IMR-90 (cell line): ENCODE measurements at regions not wholly inside any gene's neighbourhood (a gene's known extent, or its start where the extent isn't known, plus 50 kb on each side); places are given as distances from the start of the nearest gene placed in this dataset.

Experiments used
- ATAC-seq: fragments of 200-7000 bp; cut with Tn5 transposase; 2 replicates; pipeline ENCODE4 v1.9.1; 2020; ENCODE audit warnings: low read depth, mild to moderate bottlenecking, moderate library complexity
- BruUV-seq: library from RNA; stranded (reverse); fragments of 400-500 nt; replicated peaks from 2 replicates; lab custom pipeline; 2021; lab: Mats Ljungman, UMichigan
- CTCF ChIA-PET: fragments of 300-600 bp; formaldehyde crosslinking; extraction: SDS; loops from one replicate; lab custom pipeline; 2021; ENCODE audit warnings: antibody characterized with exemption; lab: Yijun Ruan, JAX
- POLR2A ChIA-PET: fragments of 300-600 bp; sonication (Branson Sonifier 250); formaldehyde crosslinking; loops from one replicate; lab custom pipeline; 2022; ENCODE audit warnings: antibody characterized with exemption; ENCODE audit not compliant: unreplicated experiment; lab: Charles Lee
- DNase-seq: peaks from one replicate; pipeline ENCODE4 v3.0.0; 2013
- H2AFZ ChIP-seq: replicated peaks from 2 replicates; pipeline ENCODE3; 2013; ENCODE audit warnings: low read length, mild to moderate bottlenecking; ENCODE audit not compliant: poor library complexity
- H2AK5ac ChIP-seq: 2 replicates; pipeline ENCODE4 v1.6.1; 2013; ENCODE audit warnings: low read depth, low read length, inconsistent platforms
- H2AK9ac ChIP-seq: replicated peaks from 2 replicates; pipeline ENCODE3; 2013; ENCODE audit warnings: mild to moderate bottlenecking, low read depth, low read length, moderate library complexity; ENCODE audit not compliant: poor library complexity
- H2BK120ac ChIP-seq: 2 replicates; pipeline ENCODE4 v1.6.1; 2013; ENCODE audit warnings: low read depth, low read length, inconsistent platforms
- H2BK15ac ChIP-seq: 3 replicates; pipeline ENCODE4 v1.6.1; 2013; ENCODE audit warnings: low read depth, low read length, inconsistent platforms
- H2BK20ac ChIP-seq: 2 replicates; pipeline ENCODE4 v1.6.1; 2013; ENCODE audit warnings: low read depth, mild to moderate bottlenecking, inconsistent platforms, low read length, moderate library complexity
- H2BK5ac ChIP-seq: 2 replicates; pipeline ENCODE4 v1.6.1; 2013; ENCODE audit warnings: mild to moderate bottlenecking, low read depth, low read length, inconsistent platforms; ENCODE audit not compliant: poor library complexity, severe bottlenecking
- H3K14ac ChIP-seq: replicated peaks from 2 replicates; pipeline ENCODE4 v1.6.1; 2013; ENCODE audit warnings: low read depth, low read length, inconsistent platforms
- H3K18ac ChIP-seq: 2 replicates; pipeline ENCODE4 v1.6.1; 2013; ENCODE audit warnings: low read depth, low read length, control low read depth
- H3K23ac ChIP-seq: 2 replicates; pipeline ENCODE4 v1.6.1; 2013; ENCODE audit warnings: low read depth, low read length, inconsistent platforms
- H3K27ac ChIP-seq: 2 replicates; pipeline ENCODE4 v1.5.1; 2013; ENCODE audit warnings: mild to moderate bottlenecking, control low read depth, low read length; ENCODE audit not compliant: insufficient read depth
- H3K27me3 ChIP-seq: 2 replicates; pipeline ENCODE4 v1.6.1; 2013; ENCODE audit warnings: low read length; ENCODE audit not compliant: control insufficient read depth, insufficient read depth
- H3K36me3 ChIP-seq: 2 replicates; pipeline ENCODE4 v1.6.1; 2013; ENCODE audit warnings: low read length, mixed read lengths; ENCODE audit not compliant: control insufficient read depth, insufficient read depth
- H3K4ac ChIP-seq: 2 replicates; pipeline ENCODE4 v1.6.1; 2013; ENCODE audit warnings: low read depth, low read length, inconsistent platforms
- H3K4me1 ChIP-seq: 2 replicates; pipeline ENCODE4 v1.6.1; 2013; ENCODE audit warnings: low read length, mixed read lengths; ENCODE audit not compliant: control insufficient read depth, insufficient read depth
- H3K4me2 ChIP-seq: 2 replicates; pipeline ENCODE4 v1.6.1; 2013; ENCODE audit warnings: low read depth, mild to moderate bottlenecking, control low read depth, low read length, moderate library complexity
- H3K4me3 ChIP-seq: 2 replicates; pipeline ENCODE4 v1.5.1; 2013; ENCODE audit warnings: low read depth, mild to moderate bottlenecking, control low read depth, low read length, moderate library complexity; ENCODE audit not compliant: insufficient read depth
- H3K56ac ChIP-seq: 2 replicates; pipeline ENCODE4 v1.6.1; 2013; ENCODE audit warnings: low read length, inconsistent platforms; ENCODE audit not compliant: insufficient read depth; ENCODE audit errors: extremely low read depth
- H3K79me1 ChIP-seq, 2 experiments: 2 replicates each; pipeline ENCODE4 v1.6.1; 2013; ENCODE audit warnings: low read length in 2 of 2, inconsistent platforms in 1 of 2, low read depth in 1 of 2
- H3K9ac ChIP-seq: 2 replicates; pipeline ENCODE4 v1.6.1; 2013; ENCODE audit warnings: low read depth, low read length, control low read depth
- H3K9me1 ChIP-seq: 2 replicates; pipeline ENCODE4 v1.6.1; 2013; ENCODE audit warnings: low read length, inconsistent platforms; ENCODE audit not compliant: insufficient read depth
- H3K9me3 ChIP-seq: 2 replicates; pipeline ENCODE4 v1.6.1; 2013; ENCODE audit warnings: low read length; ENCODE audit not compliant: control insufficient read depth, insufficient read depth
- H4K20me1 ChIP-seq: 2 replicates; pipeline ENCODE4 v1.6.1; 2013; ENCODE audit warnings: low read length, inconsistent platforms; ENCODE audit not compliant: insufficient read depth
- H4K5ac ChIP-seq: 2 replicates; pipeline ENCODE4 v1.6.1; 2013; ENCODE audit warnings: mild to moderate bottlenecking, low read depth, low read length, control low read depth
- H4K8ac ChIP-seq, 2 experiments: 2 replicates each; pipeline ENCODE4 v1.6.1; 2013; ENCODE audit warnings: low read depth in 2 of 2, low read length in 2 of 2, control low read depth in 1 of 2, inconsistent platforms in 1 of 2
- H4K91ac ChIP-seq: 2 replicates; pipeline ENCODE4 v1.6.1; 2013; ENCODE audit warnings: low read depth, low read length, inconsistent platforms; ENCODE audit not compliant: insufficient read depth
- BHLHE40 ChIP-seq: fragments of 150-350 bp; IDR thresholded peaks from 2 replicates; pipeline ENCODE4 v1.6.1; 2016; ENCODE audit warnings: mild to moderate bottlenecking, low read depth, low read length
- CEBPB ChIP-seq: IDR thresholded peaks from 2 replicates; pipeline ENCODE4 v1.6.1; 2012; ENCODE audit warnings: low read depth, low read length, improper control_type of control experiment
- CHD1 ChIP-seq: IDR thresholded peaks from 2 replicates; pipeline ENCODE4 v1.6.1; 2012; ENCODE audit warnings: low read depth, low read length, improper control_type of control experiment
- ELK1 ChIP-seq: fragments of 150-350 bp; IDR thresholded peaks from 2 replicates; pipeline ENCODE4 v1.6.1; 2016; ENCODE audit warnings: low read depth, mild to moderate bottlenecking, low read length, moderate library complexity, borderline replicate concordance
- FOS ChIP-seq: fragments of 150-350 bp; IDR thresholded peaks from 2 replicates; pipeline ENCODE4 v1.6.1; 2016; ENCODE audit warnings: low read depth, low read length
- MAFK ChIP-seq: IDR thresholded peaks from 2 replicates; pipeline ENCODE4 v1.6.1; 2012; ENCODE audit warnings: low read depth, low read length, improper control_type of control experiment
- MAZ ChIP-seq: IDR thresholded peaks from 2 replicates; pipeline ENCODE4 v1.6.1; 2012; ENCODE audit warnings: low read depth, mild to moderate bottlenecking, low read length, improper control_type of control experiment, moderate library complexity, borderline replicate concordance
- MXI1 ChIP-seq: IDR thresholded peaks from 2 replicates; pipeline ENCODE4 v1.6.1; 2012; ENCODE audit warnings: low read depth, mild to moderate bottlenecking, low read length, moderate library complexity, borderline replicate concordance
- NFE2L2 ChIP-seq: fragments of 150-350 bp; IDR thresholded peaks from 2 replicates; pipeline ENCODE4 v1.6.1; 2016; ENCODE audit warnings: low read depth, mild to moderate bottlenecking, low read length
- POLR2A ChIP-seq: IDR thresholded peaks from 2 replicates; pipeline ENCODE4 v1.6.1; 2012; ENCODE audit warnings: mild to moderate bottlenecking, low read depth, low read length
- RAD21 ChIP-seq: IDR thresholded peaks from 2 replicates; pipeline ENCODE4 v1.6.1; 2012; ENCODE audit warnings: low read length, improper control_type of control experiment
- RCOR1 ChIP-seq: IDR thresholded peaks from 2 replicates; pipeline ENCODE4 v1.6.1; 2012; ENCODE audit warnings: mild to moderate bottlenecking, low read length, improper control_type of control experiment; ENCODE audit not compliant: insufficient replicate concordance
- RFX5 ChIP-seq: IDR thresholded peaks from 2 replicates; pipeline ENCODE4 v1.8.0; 2012; ENCODE audit warnings: low read depth, mild to moderate bottlenecking, low read length, moderate library complexity
- SMC3 ChIP-seq: fragments of 150-350 bp; IDR thresholded peaks from 2 replicates; pipeline ENCODE4 v1.6.1; 2016; ENCODE audit warnings: low read depth, mild to moderate bottlenecking, antibody characterized with exemption, low read length, moderate library complexity
- USF2 ChIP-seq: fragments of 150-350 bp; IDR thresholded peaks from 2 replicates; pipeline ENCODE4 v1.6.1; 2017; ENCODE audit warnings: mild to moderate bottlenecking, antibody characterized with exemption, low read length, low read depth
- WGBS, 2 experiments: methylation state at CpG; one replicate each; pipeline versions ENCODE4 v1.1.5 to v1.1.7; 2013; ENCODE audit warnings: missing lambda C conversion rate in 2 of 2; ENCODE audit not compliant: insufficient read length in 1 of 2; ENCODE audit errors: extremely low coverage in 2 of 2; 5-methylcytosine and 5-hydroxymethylcytosine counted together
- dilution Hi-C: fragments of 300-500 bp; cut with HindIII; formaldehyde crosslinking; loops from one replicate; pipeline ENCODE4 v1.14.3; 2018; ENCODE audit warnings: low sequenced_read_pairs; ENCODE audit not compliant: unreplicated experiment
- in situ Hi-C: fragments of 300-500 bp; cut with MboI; formaldehyde crosslinking; loops from 3 replicates; pipeline ENCODE4 v1.14.3; 2019; ENCODE audit warnings: low sequenced_read_pairs, inconsistent platforms, mixed read lengths
- intact Hi-C: fragments of 100-400 bp; cut with micrococcal nuclease; formaldehyde crosslinking; loops from 2 replicates; pipeline ENCODE4 v1.10.0; 2022

- ChIA-PET CTCF (interaction anchor here (0.8 kb wide), 1 partner anchor 75 kb away, joined by 3 read pairs; no protein-coding TSS in a partner anchor), POLR2A (no interaction called here)
- DNase-seq (no peak), ATAC-seq (no peak)
- Histone ChIP-seq H3K9me1 (peaks cover 4% of the 10 kb centered on the region; the same call in 1 of the 2 replicates), H3K27me3 (peaks cover 2% of the 10 kb centered on the region), H2AK9ac (no peak overlapping the region), H3K4me2 (no peak overlapping the region; the same call in 1 of the 2 replicates), H2AK5ac (no peak overlapping the region), H3K9me3 (no peaks in the 10 kb centered on the region), H3K4me1 (peaks cover 12% of the 10 kb centered on the region), H4K5ac (peak overlapping the region; percentile 23; the same call in 1 of the 2 replicates), H3K23ac (no peak overlapping the region), H3K18ac (no peak overlapping the region), H3K9ac (no peak overlapping the region), H4K20me1 (no peaks in the 10 kb centered on the region), H4K91ac (no peak overlapping the region; the same call in 1 of the 2 replicates), H3K4me3 (no peak overlapping the region), H3K79me1 (no peaks in the 10 kb centered on the region), H2BK5ac (no peak overlapping the region), H3K27ac (no peak overlapping the region), H3K56ac (no peak overlapping the region), H4K8ac (peak overlapping the region; percentile 64 to 78; a peak in 3 of 4 replicates), H2BK20ac (peak overlapping the region; percentile 43; the same call in 1 of the 2 replicates), H2BK15ac (peak overlapping the region; percentile 36; the same call in 1 of the 3 replicates), H2BK120ac (peak overlapping the region; percentile 32), H3K4ac (peak overlapping the region; percentile 30; the same call in 1 of the 2 replicates), H3K36me3 (no peaks in the 10 kb centered on the region), H3K14ac (no peak overlapping the region), H2AFZ (no peak overlapping the region)
- no TSS peak for BruUV-seq
- in situ Hi-C loops (no loop called here), dilution Hi-C loops (no loop called here), intact Hi-C loops (no loop called here)
- WGBS, 2 experiments = 18% methylated on average over 2 of the region's 20 CpGs; no CpG with 5 or more reads in 1 of the 2 experiments
- TF ChIP-seq POLR2A = no peak
- no peak for TF ChIP-seq ELK1
- no peak for TF ChIP-seq BHLHE40
- TF ChIP-seq NFE2L2 = no peak
- TF ChIP-seq CHD1 = no peak
- no peak for TF ChIP-seq FOS
- no peak for TF ChIP-seq CEBPB
- no peak for TF ChIP-seq MXI1
- no peak for TF ChIP-seq MAFK
- TF ChIP-seq MAZ = no peak
- TF ChIP-seq SMC3 = no peak
- TF ChIP-seq RCOR1 = no peak
- TF ChIP-seq RFX5 = no peak
- TF ChIP-seq USF2 = no peak
- TF ChIP-seq RAD21 = no peak
These were observed 91.1 kb upstream of the KLF13 start for GRCh38 chr15:31235311-31236183.
